ENCODE measurements at regions not wholly inside any gene's neighbourhood (a gene's known extent, or its start where the extent isn't known, plus 50 kb on each side); places are given as distances from the start of the nearest gene placed in this dataset.

DNA sequence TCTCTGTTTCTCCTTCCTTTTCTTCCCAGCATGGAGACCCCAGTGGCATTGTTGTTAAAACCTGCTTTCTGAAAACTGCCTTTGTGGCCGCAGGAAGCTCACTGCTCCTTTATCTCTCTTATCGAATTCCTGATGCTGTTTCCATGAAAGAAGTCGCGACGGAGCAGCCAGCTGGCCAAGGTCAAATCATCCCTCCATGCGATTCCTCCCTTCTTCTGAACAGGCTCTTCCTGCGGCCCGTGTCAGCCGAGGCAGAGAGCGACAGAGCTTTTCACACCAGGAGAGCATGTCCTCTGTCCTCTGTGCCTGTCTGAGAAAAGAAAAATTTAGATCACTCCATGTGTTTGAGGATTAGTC lies 242.1 kb upstream of the PITRM1 start:
- TF ChIP-seq, protein P1, sequence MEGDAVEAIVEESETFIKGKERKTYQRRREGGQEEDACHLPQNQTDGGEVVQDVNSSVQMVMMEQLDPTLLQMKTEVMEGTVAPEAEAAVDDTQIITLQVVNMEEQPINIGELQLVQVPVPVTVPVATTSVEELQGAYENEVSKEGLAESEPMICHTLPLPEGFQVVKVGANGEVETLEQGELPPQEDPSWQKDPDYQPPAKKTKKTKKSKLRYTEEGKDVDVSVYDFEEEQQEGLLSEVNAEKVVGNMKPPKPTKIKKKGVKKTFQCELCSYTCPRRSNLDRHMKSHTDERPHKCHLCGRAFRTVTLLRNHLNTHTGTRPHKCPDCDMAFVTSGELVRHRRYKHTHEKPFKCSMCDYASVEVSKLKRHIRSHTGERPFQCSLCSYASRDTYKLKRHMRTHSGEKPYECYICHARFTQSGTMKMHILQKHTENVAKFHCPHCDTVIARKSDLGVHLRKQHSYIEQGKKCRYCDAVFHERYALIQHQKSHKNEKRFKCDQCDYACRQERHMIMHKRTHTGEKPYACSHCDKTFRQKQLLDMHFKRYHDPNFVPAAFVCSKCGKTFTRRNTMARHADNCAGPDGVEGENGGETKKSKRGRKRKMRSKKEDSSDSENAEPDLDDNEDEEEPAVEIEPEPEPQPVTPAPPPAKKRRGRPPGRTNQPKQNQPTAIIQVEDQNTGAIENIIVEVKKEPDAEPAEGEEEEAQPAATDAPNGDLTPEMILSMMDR (IDR thresholded peaks at IDR 0.05; ENCODE audit: low read length) = no peak
- TF ChIP-seq EZH2 (IDR thresholded peaks at IDR 0.05; ENCODE audit: borderline replicate concordance, low read length) = no peak
